ENCODE measurements at regions not wholly inside any gene's neighbourhood (a gene's known extent, or its start where the extent isn't known, plus 50 kb on each side); places are given as distances from the start of the nearest gene placed in this dataset.

- TF ChIP-seq, protein P1, sequence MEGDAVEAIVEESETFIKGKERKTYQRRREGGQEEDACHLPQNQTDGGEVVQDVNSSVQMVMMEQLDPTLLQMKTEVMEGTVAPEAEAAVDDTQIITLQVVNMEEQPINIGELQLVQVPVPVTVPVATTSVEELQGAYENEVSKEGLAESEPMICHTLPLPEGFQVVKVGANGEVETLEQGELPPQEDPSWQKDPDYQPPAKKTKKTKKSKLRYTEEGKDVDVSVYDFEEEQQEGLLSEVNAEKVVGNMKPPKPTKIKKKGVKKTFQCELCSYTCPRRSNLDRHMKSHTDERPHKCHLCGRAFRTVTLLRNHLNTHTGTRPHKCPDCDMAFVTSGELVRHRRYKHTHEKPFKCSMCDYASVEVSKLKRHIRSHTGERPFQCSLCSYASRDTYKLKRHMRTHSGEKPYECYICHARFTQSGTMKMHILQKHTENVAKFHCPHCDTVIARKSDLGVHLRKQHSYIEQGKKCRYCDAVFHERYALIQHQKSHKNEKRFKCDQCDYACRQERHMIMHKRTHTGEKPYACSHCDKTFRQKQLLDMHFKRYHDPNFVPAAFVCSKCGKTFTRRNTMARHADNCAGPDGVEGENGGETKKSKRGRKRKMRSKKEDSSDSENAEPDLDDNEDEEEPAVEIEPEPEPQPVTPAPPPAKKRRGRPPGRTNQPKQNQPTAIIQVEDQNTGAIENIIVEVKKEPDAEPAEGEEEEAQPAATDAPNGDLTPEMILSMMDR (IDR thresholded peaks at IDR 0.05): no peak
- TF ChIP-seq EZH2 (IDR thresholded peaks at IDR 0.05; ENCODE audit: borderline replicate concordance, insufficient read depth, low read depth, low read length, poor library complexity, severe bottlenecking): no peak
Measured at GRCh38 chr15:47265686-47266085, 451.6 kb upstream of the SEMA6D start.

All from B cell (primary cell).